NCI-H2081 (cell line): ENCODE measurements at regions not wholly inside any gene's neighbourhood (a gene's known extent, or its start where the extent isn't known, plus 50 kb on each side); places are given as distances from the start of the nearest gene placed in this dataset.
"Not testable (repeated sequence)": the region's sequence is repeated elsewhere in the genome, so short reads cannot be mapped to it uniquely, and the experiment has no call there.

Source experiments
- DNase-seq, 2 experiments: peaks; one replicate each; lab custom pipeline; 2025; lab: John Stamatoyannopoulos, UW

DNA sequence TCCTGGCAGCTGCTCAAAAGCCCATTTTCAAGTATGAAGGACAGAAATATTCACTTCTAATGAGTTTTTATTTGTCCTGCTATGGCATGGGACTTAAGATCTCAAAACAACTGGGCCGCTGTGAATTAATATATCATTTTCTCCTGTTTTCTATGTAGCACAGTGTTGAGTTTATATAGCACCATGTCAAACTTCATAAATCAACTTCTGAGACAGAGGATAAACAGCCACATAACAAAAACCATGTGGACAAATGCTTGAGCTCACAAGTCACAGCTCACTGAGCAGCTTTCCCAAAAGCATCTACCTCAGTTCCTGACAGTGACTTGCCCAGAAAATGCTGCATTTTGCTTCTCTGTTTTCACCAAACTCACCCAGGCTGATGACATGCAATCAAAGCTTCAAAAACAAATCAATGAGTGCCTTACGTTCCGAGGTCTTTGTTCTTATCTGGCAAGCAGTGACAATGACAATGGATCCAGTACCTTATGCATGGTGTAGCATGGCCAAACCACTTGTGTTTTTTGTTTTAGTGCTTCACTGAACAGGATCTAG lies 722.6 kb downstream of the LRRIQ3 start:
- no peak for DNase-seq

DNA sequence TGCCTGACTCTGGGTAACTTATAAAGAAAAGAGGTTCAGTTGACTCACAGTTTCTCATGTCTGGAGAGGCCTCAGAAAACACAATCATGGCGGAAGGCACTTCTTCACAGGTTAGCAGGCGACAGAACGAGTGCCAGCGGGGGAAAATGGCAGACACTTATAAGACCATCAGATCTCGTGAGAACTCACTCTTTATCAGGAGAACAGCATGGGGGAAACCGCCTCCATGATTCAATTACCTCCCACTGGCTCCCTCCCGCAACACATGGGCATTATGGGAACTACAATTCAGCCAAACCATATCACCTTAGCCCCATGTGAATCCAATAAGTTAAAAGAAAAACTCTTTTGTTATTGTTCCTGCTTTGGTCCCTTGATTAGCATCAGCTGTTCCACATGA lies 725.2 kb downstream of the LRRIQ3 start:
- DNase-seq, result no peak

DNA sequence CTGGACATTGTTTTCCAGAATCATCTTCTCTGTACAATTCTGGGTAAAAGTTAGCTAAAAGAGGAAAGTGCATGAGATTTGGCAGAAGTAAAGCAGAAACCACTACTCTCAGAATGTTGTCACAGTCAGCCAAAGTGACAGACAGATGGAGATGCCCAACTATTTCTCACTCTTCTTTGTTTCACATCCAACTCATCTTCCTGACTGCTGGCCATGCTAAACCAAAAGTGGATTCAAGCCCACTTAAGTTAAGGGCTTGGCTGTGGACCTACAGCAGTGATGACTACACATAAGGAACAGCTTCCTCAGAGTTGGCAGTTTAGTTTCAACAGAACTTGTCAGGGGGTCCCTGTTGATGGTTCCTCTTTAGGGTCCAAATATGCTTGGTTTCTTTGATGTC lies 730.2 kb downstream of the LRRIQ3 start:
- no peak for DNase-seq

DNA sequence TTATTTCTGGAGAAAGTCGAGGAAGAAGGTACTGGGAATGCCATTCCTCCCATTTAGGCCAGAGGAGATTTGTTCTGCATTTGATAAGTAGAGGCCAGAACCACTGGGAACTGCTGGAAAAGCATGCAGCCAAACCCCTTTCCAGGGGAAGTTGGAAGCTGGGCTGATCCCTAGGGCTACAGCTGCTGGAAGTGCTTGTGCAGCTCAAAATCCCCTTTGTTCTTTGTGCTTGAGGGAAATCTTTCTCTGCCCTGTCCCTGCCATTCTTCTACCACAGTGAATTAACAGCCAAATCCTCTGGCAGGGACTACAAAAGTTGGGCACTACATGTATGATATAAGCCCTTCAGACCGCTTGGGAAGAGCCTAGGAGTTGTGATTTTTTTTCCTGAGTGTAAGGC lies 734.1 kb downstream of the LRRIQ3 start:
- DNase-seq, result no peak

DNA sequence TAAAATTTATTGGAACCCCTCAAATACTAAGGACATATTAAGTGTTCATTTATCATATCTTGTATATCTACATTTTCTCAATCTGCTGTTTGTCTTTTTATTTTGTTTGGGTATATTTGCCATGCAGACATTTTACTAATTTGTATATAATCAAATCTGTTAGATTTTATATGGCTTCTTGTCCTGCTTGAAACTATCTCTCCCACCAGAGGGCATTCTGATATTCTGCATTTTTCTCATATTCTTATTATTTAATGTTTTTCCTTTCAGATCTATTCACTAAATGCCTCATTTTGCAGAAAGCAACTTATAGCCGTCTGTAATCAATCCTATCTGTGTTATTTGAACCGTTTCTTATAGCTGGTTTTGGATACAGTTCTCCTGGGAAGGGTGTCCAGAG lies 745.5 kb downstream of the LRRIQ3 start:
- DNase-seq, result no peak

DNA sequence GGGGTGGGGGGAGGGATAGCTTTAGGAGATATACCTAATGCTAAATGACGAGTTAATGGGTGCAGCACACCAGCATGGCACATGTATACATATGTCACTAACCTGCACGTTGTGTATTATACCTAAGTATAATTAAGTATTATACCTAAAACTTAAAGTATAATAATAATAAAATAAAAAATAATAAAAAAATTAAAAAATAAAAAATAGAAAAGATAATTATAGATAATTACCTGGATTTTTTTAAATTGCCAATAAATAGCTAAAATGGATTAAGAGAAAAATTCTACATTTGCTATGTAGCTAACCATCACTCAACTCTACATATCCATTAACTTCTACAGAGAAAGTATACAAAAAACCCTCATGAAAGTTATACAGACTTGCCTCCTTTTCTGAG lies 747.3 kb downstream of the LRRIQ3 start:
- DNase-seq, result not testable (repeated sequence)

DNA sequence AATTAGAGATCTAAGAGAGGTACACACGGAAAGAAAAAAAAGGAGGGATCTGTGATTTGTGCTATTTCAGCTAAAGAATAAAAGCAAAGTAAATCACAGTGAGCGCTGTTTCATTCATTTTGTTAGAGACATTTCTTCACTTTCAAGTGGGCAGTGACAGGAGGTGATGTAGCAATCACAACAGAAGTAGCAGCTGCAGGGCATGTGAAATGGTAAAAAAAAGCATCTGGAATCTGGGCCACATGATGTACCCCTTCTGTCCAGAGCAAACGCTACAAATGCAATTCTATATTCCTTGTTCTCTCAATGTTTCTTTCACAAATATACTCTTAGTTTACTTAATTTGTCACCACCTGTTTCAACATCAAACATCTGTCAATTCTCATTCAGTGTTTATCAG lies 786.5 kb downstream of the LRRIQ3 start:
- DNase-seq, result peak; percentile 7 to 53

DNA sequence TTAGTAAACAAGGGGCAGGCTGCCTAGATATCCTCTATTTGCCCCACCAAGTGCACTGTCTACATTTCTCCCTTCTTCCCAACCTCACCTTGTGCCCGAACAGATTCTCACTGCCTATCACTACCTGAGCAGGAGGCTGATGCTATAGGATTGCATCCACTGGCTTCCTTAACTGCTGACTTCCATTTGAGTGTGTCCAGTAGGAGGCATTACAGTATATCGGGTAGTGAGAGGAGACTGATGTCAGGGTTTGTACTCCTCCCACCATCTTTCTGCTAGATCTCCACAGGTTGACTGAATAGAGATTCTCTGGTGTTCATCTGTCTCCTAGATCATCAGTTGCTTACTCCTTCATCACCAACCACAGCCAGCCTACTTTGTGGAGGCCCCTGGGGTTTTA lies 796.3 kb downstream of the LRRIQ3 start:
- peak in 1 of 2 experiments; percentile 6 for DNase-seq

DNA sequence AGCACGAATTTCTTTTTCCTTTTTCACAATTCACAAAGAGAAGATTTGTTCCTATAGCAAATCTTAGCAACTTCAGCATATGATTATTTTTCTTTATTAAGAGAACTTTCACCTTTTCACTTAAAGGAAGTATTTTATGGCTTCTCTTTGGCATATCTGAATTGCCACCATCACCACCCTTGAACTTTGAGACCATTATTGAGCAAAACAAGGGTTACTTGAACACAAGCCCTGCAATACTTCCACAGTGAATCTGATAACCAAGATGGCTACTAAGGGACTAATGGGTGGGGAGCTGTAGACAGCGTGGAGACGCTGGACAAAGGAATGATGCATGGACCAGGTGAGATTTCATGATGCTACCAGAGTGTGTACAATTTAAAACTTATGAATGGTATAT lies 815.0 kb downstream of the LRRIQ3 start:
- DNase-seq, result no peak

DNA sequence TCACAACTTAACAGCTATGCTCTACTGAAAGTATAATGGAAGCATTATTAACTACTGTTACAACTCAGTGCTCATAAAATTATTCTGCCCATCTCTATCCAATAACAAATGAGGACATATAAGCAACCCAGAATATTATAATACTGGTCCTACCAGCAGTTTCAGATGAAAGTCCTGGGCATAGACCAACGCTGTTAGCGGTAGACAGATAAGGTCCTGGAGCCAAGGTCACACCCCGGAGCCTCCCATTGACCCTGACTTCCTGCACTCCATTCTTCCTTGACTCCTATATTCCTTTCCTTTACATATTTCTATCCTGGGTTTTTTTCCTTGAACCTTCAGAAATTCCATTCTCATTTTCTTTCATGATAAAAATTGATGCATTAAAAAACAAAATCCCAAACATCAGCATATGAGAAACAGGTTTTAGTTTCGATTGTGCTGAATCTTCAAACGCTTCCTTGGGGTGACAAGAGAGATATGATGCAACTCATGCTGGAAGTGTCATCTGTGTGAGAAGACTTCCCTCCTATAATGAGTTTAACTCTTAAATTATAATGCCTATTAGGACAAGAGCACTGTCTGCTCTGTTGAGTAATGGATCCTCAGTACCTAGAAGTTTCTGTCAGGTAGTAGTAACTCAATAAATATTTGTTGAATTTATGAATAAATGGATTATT lies 831.1 kb downstream of the LRRIQ3 start:
- DNase-seq, result no peak

DNA sequence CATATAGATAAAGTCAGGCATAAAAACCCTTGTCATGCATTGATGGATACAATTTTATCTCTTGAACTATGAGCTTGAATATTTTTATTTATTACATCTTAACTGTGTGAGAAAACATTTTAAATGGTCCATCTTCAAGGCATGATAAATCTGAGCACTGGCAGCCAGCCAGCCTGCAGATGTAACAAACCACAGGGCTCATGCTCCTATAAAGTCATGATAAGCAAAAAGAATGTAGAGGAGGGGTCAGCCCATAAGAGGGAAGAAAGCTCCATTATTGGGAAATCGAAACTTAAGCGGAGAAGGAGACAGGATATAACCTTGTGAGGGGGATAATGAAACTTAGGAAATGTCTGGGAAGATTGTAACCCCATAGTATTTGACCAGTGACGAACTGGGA lies 839.0 kb downstream of the LRRIQ3 start:
- DNase-seq, result peak in 1 of 2 experiments; percentile 19

DNA sequence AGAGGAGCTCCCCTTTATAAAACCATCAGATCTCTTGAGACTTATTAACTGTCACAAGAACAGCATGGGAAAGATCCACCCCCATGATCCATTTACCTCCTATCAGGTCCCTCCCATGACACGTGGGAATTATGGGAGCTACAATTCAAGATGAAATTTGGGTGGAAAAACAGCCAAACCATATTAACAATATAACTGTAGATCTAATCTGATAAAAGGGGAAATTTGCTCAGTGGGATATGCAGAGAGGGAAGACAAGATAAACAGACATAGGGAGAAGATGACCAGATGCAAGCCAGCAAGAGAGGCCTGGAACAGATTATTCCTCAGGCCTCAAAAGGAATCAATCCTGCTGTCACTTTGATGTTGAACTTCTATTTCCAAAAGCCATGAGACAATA lies 841.5 kb downstream of the LRRIQ3 start:
- DNase-seq, result no peak

DNA sequence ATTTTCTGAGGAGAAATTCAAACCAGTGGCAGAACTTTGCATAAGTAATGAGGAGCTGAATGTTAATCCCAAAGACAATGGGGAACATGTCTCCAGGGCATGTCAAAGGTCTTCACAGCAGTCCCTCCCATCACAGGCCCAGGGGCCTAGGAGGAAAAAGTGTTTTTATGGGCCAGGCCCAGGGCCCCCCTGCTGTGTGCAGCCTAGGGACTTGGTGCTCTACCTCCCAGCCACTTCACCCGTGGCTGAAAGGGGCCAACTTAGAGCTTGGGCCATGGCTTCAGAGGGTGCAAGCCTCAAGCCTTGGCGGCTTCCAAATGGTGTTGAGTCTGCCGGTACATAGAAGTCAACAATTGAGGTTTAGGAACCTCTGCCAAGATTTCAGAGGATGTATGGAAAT lies 854.0 kb downstream of the LRRIQ3 start:
- no peak for DNase-seq

DNA sequence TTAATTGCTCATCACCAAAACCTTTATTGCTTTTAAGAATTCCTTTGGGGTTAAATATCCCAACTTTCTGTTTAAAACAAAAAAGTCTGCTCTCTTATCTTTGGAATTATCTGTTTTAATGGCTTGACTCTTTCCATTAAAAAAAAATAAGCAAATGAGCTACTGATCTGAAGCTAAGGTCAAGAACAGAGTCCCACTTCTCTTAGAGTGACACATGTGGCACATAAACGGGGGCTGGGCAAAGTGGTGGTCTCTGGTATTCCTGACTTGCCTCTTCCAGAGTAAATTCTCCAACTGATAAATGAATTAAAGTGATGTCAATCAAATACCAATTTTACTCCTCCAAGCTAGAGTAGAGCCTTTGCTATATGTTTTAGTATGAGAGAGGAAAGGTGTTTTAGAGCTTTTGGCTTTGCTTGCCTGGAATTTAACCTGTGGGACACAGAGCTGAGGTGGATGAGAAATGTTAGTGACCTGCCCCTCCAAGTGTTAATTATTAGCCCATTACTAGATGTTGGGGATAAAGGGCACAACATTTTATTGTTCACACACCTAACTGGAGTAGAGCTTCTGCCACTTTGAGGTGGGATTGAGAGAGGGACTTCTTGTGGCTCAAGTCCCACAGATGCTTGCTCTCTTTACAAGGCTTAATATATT lies 864.0 kb downstream of the LRRIQ3 start:
- no peak for DNase-seq

DNA sequence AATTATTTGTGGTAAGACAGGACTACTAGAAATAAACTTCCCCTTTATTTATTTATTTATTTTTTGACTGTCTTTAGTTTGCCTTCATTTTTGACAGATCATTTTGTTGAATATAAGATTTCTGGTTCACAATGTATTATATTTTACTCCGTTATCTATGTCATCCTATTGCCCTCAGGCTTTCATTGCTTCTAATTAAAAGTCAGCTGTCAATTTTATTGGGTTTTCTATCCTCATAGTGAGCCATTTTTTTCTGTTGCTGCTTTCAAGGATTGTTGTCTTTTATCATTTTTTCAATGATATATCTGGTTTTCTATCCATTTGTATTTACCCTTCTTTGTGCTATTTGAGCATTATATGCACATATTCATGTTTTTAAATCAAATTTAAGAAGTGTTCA lies 866.2 kb downstream of the LRRIQ3 start:
- no peak for DNase-seq

DNA sequence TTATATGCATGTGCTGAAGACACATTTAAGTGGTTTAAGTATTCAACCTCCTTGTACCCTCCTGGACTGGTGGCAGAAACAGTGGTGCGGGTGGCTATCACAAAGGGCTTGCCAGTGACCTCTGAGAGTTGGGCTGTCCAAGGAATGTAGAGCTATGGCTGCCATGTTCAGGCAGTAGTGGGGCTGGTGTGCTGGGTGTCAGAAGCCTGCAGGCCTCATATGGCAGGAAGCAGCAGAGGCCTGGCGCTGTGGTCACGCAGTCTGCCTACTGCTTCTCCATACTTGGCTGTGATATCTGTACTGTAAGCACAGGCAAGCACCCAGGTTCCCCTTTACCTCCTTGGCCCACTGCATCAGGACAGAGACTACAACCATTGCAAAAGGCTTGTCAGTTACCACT lies 870.0 kb downstream of the LRRIQ3 start:
- DNase-seq, result no peak

DNA sequence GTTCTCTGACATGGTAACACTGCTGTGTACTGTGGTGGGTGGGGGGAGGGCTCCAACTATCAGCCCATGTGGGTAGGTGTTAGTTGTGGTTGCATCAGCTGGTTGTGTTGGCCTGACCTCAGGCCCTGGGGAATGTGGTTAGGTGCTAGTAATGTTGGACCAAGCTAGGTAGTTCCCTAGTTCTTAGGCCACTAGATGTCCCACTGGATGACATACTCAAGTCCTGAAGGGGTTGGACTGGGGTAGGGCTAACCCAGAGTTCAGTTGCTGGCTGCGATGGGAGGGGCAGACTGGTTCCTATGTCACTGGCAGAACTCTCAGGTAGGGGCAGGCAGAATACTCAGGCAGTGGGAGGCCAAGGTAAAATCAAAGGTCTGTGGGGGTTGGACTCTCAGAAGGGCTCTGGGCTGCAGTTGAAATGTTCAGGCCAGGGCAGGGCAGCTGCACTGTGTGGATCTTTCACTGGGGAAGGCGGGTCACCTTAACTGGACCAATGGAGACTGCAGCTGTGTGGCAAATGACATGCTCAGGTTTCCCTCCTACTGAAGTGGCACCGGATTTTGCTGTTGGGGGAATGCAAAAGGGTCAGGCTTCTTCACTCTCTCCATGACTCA lies 870.7 kb downstream of the LRRIQ3 start:
- no peak for DNase-seq

DNA sequence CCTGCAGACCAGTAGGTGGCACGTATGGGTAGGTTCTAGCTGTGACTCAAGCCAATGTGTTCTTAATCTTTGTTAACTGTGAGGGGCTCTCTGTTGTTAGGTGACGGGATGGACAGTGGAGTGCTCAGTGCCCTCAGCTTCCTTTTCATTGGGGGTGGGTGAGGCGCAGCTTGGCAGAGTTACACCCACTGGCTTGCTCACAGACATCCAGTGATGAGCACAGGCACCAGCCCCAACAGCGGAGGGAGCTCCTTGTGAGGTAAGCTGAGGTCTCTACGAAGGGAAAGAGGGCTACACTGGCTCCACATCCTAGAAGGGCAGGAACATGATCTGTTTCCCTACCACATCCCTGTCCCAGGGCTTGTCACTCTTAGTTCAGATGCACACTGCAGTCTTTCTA lies 871.3 kb downstream of the LRRIQ3 start:
- no peak for DNase-seq

DNA sequence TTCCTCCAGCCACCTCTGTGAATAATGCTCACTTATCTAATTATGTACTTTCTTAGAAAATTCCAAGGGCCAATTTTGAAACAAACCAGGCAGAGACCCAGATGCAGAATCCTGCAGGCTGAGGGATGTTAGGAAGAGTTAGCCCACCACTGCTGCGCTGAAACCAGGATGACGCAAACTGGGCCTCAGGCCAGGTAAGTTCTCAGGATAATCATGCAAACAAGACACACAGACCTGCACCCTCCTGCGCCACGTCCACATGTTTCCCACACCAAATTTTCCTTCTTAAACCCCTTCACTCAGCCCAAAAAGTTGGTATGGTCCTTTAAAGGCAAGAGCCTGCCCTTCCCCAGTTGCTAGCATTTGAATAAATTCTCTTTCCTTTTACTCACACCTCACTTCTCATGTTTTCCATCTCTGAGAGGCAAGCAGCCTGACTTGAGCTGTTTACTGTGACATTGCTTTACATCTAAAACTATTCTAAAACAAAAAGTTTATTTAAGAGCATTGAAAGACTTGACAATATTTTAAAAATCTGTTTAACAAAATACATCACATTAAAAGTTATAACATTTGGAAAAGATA lies 887.1 kb downstream of the LRRIQ3 start:
- no peak for DNase-seq

DNA sequence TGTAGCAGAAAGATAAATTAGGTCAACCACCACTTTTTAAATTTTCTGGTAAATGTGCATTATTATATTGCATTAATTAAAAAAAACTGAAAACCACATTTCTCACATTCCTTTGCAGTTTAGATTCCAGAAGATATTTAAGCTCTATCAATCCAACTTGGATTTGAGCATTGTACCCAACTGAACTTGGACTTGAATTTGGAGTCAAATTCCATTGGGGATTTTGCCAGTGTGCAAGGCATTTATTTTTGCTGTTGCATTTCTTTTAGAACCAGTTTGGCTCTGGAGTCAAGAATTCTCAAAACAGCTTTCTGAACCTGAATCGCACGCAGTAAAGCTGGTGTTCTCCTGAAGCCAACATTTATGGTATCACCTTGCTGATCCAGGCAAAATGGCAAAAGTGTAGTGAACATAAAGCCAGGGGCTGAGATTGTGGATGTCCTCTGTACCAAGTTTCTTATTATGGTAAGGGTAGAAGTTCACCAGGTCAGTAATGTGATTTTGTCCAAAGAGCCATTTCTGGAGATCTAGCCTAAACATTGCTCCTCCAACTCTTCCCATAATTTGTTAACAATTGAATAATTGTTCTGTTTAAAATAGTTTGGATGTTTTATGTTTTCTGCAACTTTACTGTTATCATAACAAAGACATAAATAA lies 890.9 kb downstream of the LRRIQ3 start:
- DNase-seq, result no peak

DNA sequence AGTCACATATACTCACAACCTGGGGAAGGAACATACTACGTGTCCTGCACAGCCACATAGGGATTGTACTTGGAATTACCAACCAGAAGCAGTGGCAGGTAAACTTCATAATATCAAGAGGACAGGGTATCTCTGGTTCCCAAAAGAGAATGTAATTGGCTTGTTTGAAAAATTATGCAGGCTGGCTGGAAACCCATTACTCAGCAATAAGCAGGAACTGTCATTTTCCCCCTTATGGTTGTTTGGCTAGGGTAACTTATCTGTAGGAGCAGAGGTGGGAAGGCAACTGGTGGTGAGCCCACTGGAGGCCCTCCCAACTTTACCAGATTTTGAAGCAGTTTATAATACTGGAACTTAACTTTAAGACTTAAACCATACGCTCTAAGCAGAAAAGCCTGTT lies 924.1 kb downstream of the LRRIQ3 start:
- DNase-seq, result no peak

DNA sequence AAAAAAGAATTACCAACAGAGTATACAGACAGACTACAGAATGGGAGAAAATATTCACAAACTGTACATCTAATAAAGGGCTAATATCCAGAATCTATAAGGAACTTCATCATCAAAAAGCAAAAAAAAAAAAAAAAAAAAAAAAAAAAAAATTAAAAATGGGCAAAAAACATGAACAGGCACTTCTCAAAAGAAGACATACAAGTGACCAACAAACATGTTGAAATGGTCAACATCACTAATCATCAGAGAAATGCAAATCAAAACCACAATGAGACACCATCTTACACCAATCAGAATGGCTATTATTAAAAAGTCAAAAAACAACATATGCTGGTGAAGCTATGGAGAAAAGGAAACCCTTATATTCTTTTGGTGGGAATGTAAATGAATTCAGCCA lies 952.8 kb downstream of the LRRIQ3 start:
- not testable (repeated sequence) for DNase-seq
